K562 (cell line): ENCODE measurements at regions not wholly inside any gene's neighbourhood (a gene's known extent, or its start where the extent isn't known, plus 50 kb on each side); places are given as distances from the start of the nearest gene placed in this dataset.

ENCODE experiments used
- ATAC-seq: fragments of 200-7000 bp; cut with Tn5 transposase; 3 replicates; pipeline ENCODE4 v1.9.1; 2020; ENCODE audit warnings: moderate library complexity
- BruUV-seq: library from RNA; stranded (reverse); fragments of 400-500 nt; replicated peaks from 2 replicates; lab custom pipeline; 2021; lab: Mats Ljungman, UMichigan
- CTCF ChIA-PET: fragments of 300-600 bp; formaldehyde crosslinking; extraction: SDS; loops from one replicate; lab custom pipeline; 2021; ENCODE audit warnings: low intra/inter-chr PET ratio; lab: Yijun Ruan, JAX
- POLR2A ChIA-PET: fragments of 300-600, 350-650 bp; sonication (Branson Sonifier 250); formaldehyde crosslinking; extraction: SDS; loops from one replicate; lab custom pipeline; 2021; ENCODE audit warnings: antibody characterized with exemption, inconsistent platforms; lab: Yijun Ruan, JAX
- DNase-seq, 4 experiments: peaks; one replicate each; pipeline versions ENCODE4 v3.0.0 to v3.0.0-alpha.2; 2011 to 2018; ENCODE audit warnings: low spot score in 3 of 4, mixed read lengths in 3 of 4; ENCODE audit errors: extremely low read depth in 1 of 4
- FAIRE-seq: peaks from 2 replicates; lab custom pipeline; 2011; peaks lifted over from hg19 to GRCh38; lab: Jason Lieb, UNC
- H2AFZ ChIP-seq: 2 replicates; pipeline ENCODE4 v1.6.0; 2011; ENCODE audit warnings: low read depth, low read length, control low read depth, inconsistent platforms
- H3K27ac ChIP-seq: fragments of 200-600 bp; 3 replicates; pipeline ENCODE4 v1.8.0; 2011; ENCODE audit warnings: low read depth, mild to moderate bottlenecking, control low read depth, inconsistent platforms, low read length, moderate library complexity, mixed read lengths; ENCODE audit errors: extremely low read depth
- H3K27me3 ChIP-seq, 2 experiments: fragments of 300-600 bp in 1 of 2; 2 replicates in 1 of 2; 3 replicates in 1 of 2; pipeline versions ENCODE4 v1.6.0 to v1.8.0; 2011; ENCODE audit warnings: inconsistent platforms in 2 of 2, low read length in 2 of 2, mild to moderate bottlenecking in 1 of 2, mixed read lengths in 1 of 2, moderate library complexity in 1 of 2; ENCODE audit not compliant: control insufficient read depth in 2 of 2, insufficient read depth in 2 of 2
- H3K36me3 ChIP-seq: fragments of 300-600 bp; 3 replicates; pipeline ENCODE4 v1.8.0; 2011; ENCODE audit warnings: mild to moderate bottlenecking, low read length, inconsistent platforms; ENCODE audit not compliant: control insufficient read depth, insufficient read depth
- H3K4me1 ChIP-seq, 2 experiments: fragments of 200-600 bp in 1 of 2; replicated peaks in 1 of 2; 2 replicates in 1 of 2; 3 replicates in 1 of 2; pipeline versions ENCODE4 v1.5.1 to v1.8.0; 2011; ENCODE audit warnings: inconsistent platforms in 2 of 2, low read length in 2 of 2, mild to moderate bottlenecking in 1 of 2, mixed read lengths in 1 of 2, moderate library complexity in 1 of 2; ENCODE audit not compliant: control insufficient read depth in 2 of 2, insufficient read depth in 2 of 2
- H3K4me2 ChIP-seq: 2 replicates; pipeline ENCODE4 v1.6.1; 2011; ENCODE audit warnings: low read length, control low read depth, inconsistent platforms, mixed read lengths; ENCODE audit not compliant: insufficient read depth
- H3K4me3 ChIP-seq: fragments of 200-600 bp; sonication (generic), shearing (Covaris generic); 2 replicates; pipeline ENCODE4 v1.5.1; 2016; ENCODE audit warnings: control low read depth, inconsistent platforms
- H3K79me2 ChIP-seq: fragments of 200-600 bp; 3 replicates; pipeline ENCODE4 v1.8.0; 2011; ENCODE audit warnings: low read length, inconsistent platforms; ENCODE audit not compliant: control insufficient read depth, insufficient read depth
- H3K9ac ChIP-seq, 2 experiments: 2 replicates each; pipeline versions ENCODE4 v1.6.0 to v1.6.1; 2011; ENCODE audit warnings: low read depth in 2 of 2, low read length in 2 of 2, control low read depth in 1 of 2, inconsistent platforms in 1 of 2, mild to moderate bottlenecking in 1 of 2, mixed read lengths in 1 of 2; ENCODE audit not compliant: insufficient read depth in 1 of 2
- H3K9me1 ChIP-seq: one replicate; pipeline ENCODE4 v1.6.0; 2011; ENCODE audit warnings: inconsistent platforms, mild to moderate bottlenecking, low read length, moderate library complexity; ENCODE audit not compliant: control insufficient read depth, insufficient read depth
- H3K9me3 ChIP-seq: replicated peaks from 2 replicates; pipeline ENCODE4 v1.5.1; 2011; ENCODE audit warnings: low read depth, low read length, inconsistent platforms; ENCODE audit not compliant: control insufficient read depth, insufficient read depth
- H4K20me1 ChIP-seq: replicated peaks from 2 replicates; pipeline ENCODE4 v1.6.1; 2011; ENCODE audit warnings: low read length, inconsistent platforms, mixed read lengths; ENCODE audit not compliant: control insufficient read depth, insufficient read depth
- FOXJ2 ChIP-seq: fragments of 200-800 bp; sonication (Bioruptor generic); IDR thresholded peaks from 2 replicates; pipeline ENCODE4 v1.6.1; 2016; ENCODE audit warnings: missing genetic modification characterization, missing compliant biosample characterization
- SOX6 ChIP-seq: fragments of 450-650 bp; IDR thresholded peaks from 2 replicates; pipeline ENCODE4 v1.6.1; 2014; ENCODE audit warnings: mild to moderate bottlenecking
- WGBS: fragments of 100-300 bp; shearing (Covaris generic); methylation state at CpG from one replicate; pipeline ENCODE4 v1.1.6; 2016; ENCODE audit warnings: low coverage, mixed read lengths; ENCODE audit not compliant: insufficient coverage; ENCODE audit errors: missing lambda C conversion rate; 5-methylcytosine and 5-hydroxymethylcytosine counted together
- in situ Hi-C: fragments of 300-500 bp; cut with MboI; formaldehyde crosslinking; loops from 4 replicates; pipeline ENCODE4 v1.15.0; 2018; ENCODE audit warnings: inconsistent platforms, mixed read lengths
- intact Hi-C: fragments of 100-400 bp; cut with micrococcal nuclease; formaldehyde crosslinking; loops from 2 replicates; pipeline ENCODE4 v1.14.2; 2022
- TF ChIP-seq, protein P1 (sequence below): fragments of 450-650 bp; IDR thresholded peaks from 2 replicates; pipeline ENCODE4 v1.6.1; 2018; ENCODE audit not compliant: partially characterized antibody

GRCh38 chr6:118748311-118749062, 97.1 kb upstream of the CEP85L start:
- H3K4me3 ChIP-seq = no peak overlapping the region
- no peaks in the 10 kb centered on the region for H4K20me1 ChIP-seq
- no peaks in the 10 kb centered on the region for H3K9me1 ChIP-seq
- no peaks in the 10 kb centered on the region for H3K36me3 ChIP-seq
- peaks cover 3 to 10% of the 10 kb centered on the region in 2 experiments; a peak in 1 of 5 replicates for H3K4me1 ChIP-seq
- in situ Hi-C loops = no loop called here
- 0 out of 2 replicates have a peak, but pooled peaks have one; percentile 9 for TF ChIP-seq SOX6
- TF ChIP-seq FOXJ2 (tag) = no peak
- TF ChIP-seq, protein P1, sequence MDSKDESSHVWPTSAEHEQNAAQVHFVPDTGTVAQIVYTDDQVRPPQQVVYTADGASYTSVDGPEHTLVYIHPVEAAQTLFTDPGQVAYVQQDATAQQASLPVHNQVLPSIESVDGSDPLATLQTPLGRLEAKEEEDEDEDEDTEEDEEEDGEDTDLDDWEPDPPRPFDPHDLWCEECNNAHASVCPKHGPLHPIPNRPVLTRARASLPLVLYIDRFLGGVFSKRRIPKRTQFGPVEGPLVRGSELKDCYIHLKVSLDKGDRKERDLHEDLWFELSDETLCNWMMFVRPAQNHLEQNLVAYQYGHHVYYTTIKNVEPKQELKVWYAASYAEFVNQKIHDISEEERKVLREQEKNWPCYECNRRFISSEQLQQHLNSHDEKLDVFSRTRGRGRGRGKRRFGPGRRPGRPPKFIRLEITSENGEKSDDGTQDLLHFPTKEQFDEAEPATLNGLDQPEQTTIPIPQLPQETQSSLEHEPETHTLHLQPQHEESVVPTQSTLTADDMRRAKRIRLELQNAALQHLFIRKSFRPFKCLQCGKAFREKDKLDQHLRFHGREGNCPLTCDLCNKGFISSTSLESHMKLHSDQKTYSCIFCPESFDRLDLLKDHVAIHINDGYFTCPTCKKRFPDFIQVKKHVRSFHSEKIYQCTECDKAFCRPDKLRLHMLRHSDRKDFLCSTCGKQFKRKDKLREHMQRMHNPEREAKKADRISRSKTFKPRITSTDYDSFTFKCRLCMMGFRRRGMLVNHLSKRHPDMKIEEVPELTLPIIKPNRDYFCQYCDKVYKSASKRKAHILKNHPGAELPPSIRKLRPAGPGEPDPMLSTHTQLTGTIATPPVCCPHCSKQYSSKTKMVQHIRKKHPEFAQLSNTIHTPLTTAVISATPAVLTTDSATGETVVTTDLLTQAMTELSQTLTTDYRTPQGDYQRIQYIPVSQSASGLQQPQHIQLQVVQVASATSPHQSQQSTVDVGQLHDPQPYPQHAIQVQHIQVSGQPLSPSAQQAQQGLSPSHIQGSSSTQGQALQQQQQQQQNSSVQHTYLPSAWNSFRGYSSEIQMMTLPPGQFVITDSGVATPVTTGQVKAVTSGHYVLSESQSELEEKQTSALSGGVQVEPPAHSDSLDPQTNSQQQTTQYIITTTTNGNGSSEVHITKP = peak; percentile 83
- TF ChIP-seq, all 486 proteins: peak for 2
- FAIRE-seq = peak; percentile 15
- no peaks in the 10 kb centered on the region for H3K27me3 ChIP-seq
- intact Hi-C loops = no loop called here
- BruUV-seq = no TSS peak
- H3K4me2 ChIP-seq = no peak overlapping the region
- peak; percentile 33 for ATAC-seq
- peak overlapping the region in 1 of 2 experiments; percentile 26; a peak in 1 of 4 replicates for H3K9ac ChIP-seq
- CTCF ChIA-PET = no interaction called here
- no peaks in the 10 kb centered on the region for H3K79me2 ChIP-seq
- DNase-seq = no peak
- H3K27ac ChIP-seq = no peak overlapping the region
- WGBS = 37% methylated on average over 7 of the region's 9 CpGs
- peak overlapping the region; percentile 52 for H2AFZ ChIP-seq
- POLR2A ChIA-PET = interaction anchor here (0.8 kb wide), 1 partner anchor 335 kb away, joined by 3 read pairs; no protein-coding TSS in a partner anchor
- H3K9me3 ChIP-seq = no peaks in the 10 kb centered on the region
